ENCODE measurements at regions not wholly inside any gene's neighbourhood (a gene's known extent, or its start where the extent isn't known, plus 50 kb on each side); places are given as distances from the start of the nearest gene placed in this dataset.

- TF ChIP-seq ZFX (IDR thresholded peaks at IDR 0.05) (no peak), MAX (IDR thresholded peaks at IDR 0.05) (no peak), POLR2A (IDR thresholded peaks at IDR 0.05; ENCODE audit: borderline replicate concordance, extremely low read depth, insufficient read depth, insufficient read length) (no peak)
- H3K79me2 ChIP-seq (ENCODE audit: insufficient read depth, low read length): no peaks in the 10 kb centered on the region
- H3K9me3 ChIP-seq (ENCODE audit: control insufficient read depth in 1 of 2, insufficient read depth in 1 of 2, low read depth in 1 of 2, low read length in 2 of 2): no peaks in the 10 kb centered on the region
- CTCF ChIA-PET: no interaction called here
- POLR2A ChIA-PET: no interaction called here
- BruUV-seq (replicated peaks): no TSS peak
- H3K9me2 ChIP-seq (ENCODE audit: insufficient read depth): no peaks in the 10 kb centered on the region
- no peaks in the 10 kb centered on the region for H3K27me3 ChIP-seq (ENCODE audit: insufficient read depth, low read length)
- H4K20me1 ChIP-seq (ENCODE audit: insufficient read depth): no peaks in the 10 kb centered on the region
- no peak overlapping the region for H2AFZ ChIP-seq (ENCODE audit: low read depth, low read length, poor library complexity, severe bottlenecking)
- RAD21 ChIA-PET (ENCODE audit: low non-redundant PET in 1 of 2, low total read pairs in 2 of 2, uncharacterized antibody in 2 of 2, unreplicated experiment in 2 of 2): no interaction called here
- DNase-seq (ENCODE audit: low read depth, low spot score): no peak
- intact Hi-C loops (cut with micrococcal nuclease): no loop called here
- H3K4me3 ChIP-seq (replicated peaks in 1 of 2; ENCODE audit: low read depth in 1 of 2, low read length in 2 of 2): no peak overlapping the region
- ATAC-seq: no peak
- H3K27ac ChIP-seq (ENCODE audit: low read depth, low read length): no peak overlapping the region
- no peak overlapping the region for H3K9ac ChIP-seq (ENCODE audit: low read length)
- 0 out of 4 replicates have a peak, but pooled peaks cover 0 to 3% of the 10 kb centered on the region in 2 experiments for H3K4me1 ChIP-seq (ENCODE audit: control insufficient read depth in 1 of 2, insufficient read depth in 2 of 2, low read length in 2 of 2)
- H3K4me2 ChIP-seq (ENCODE audit: low read length): no peak overlapping the region
- H3K36me3 ChIP-seq (ENCODE audit: control insufficient read depth in 1 of 2, insufficient read depth in 2 of 2, low read length in 2 of 2): no peaks in the 10 kb centered on the region
These were observed 246.9 kb downstream of the AHR start for GRCh38 chr7:17545348-17545747.

GRCh38 chr7:17546189-17546588 is 247.7 kb downstream of the AHR start:
- Histone ChIP-seq H3K4me1 (ENCODE audit: control insufficient read depth in 1 of 2, insufficient read depth in 2 of 2, low read length in 2 of 2) (0 out of 4 replicates have a peak, but pooled peaks cover 0 to 3% of the 10 kb centered on the region in 2 experiments), H3K27me3 (ENCODE audit: insufficient read depth, low read length) (no peaks in the 10 kb centered on the region), H3K4me3 (replicated peaks in 1 of 2; ENCODE audit: low read depth in 1 of 2, low read length in 2 of 2) (no peak overlapping the region), H3K27ac (ENCODE audit: low read depth, low read length) (no peak overlapping the region), H3K9me2 (ENCODE audit: insufficient read depth) (no peaks in the 10 kb centered on the region), H2AFZ (ENCODE audit: low read depth, low read length, poor library complexity, severe bottlenecking) (no peak overlapping the region), H3K9ac (ENCODE audit: low read length) (no peak overlapping the region), H3K4me2 (ENCODE audit: low read length) (no peak overlapping the region), H3K36me3 (ENCODE audit: control insufficient read depth in 1 of 2, insufficient read depth in 2 of 2, low read length in 2 of 2) (no peaks in the 10 kb centered on the region), H4K20me1 (ENCODE audit: insufficient read depth) (no peaks in the 10 kb centered on the region), H3K9me3 (ENCODE audit: control insufficient read depth in 1 of 2, insufficient read depth in 1 of 2, low read depth in 1 of 2, low read length in 2 of 2) (no peaks in the 10 kb centered on the region), H3K79me2 (ENCODE audit: insufficient read depth, low read length) (no peaks in the 10 kb centered on the region)
- RAD21 ChIA-PET (ENCODE audit: low non-redundant PET in 1 of 2, low total read pairs in 2 of 2, uncharacterized antibody in 2 of 2, unreplicated experiment in 2 of 2): no interaction called here
- intact Hi-C loops (cut with micrococcal nuclease): no loop called here
- ATAC-seq (no peak), DNase-seq (ENCODE audit: low read depth, low spot score) (no peak)
- CTCF ChIA-PET: no interaction called here
- TF ChIP-seq FOSL1 (IDR thresholded peaks at IDR 0.05; ENCODE audit: low read depth): no peak
- TF ChIP-seq ZBTB33 (IDR thresholded peaks at IDR 0.05; ENCODE audit: extremely low read depth, insufficient replicate concordance, low read length): no peak
- no TSS peak for BruUV-seq (replicated peaks)
- POLR2A ChIA-PET: no interaction called here
